ENCODE measurements at regions not wholly inside any gene's neighbourhood (a gene's known extent, or its start where the extent isn't known, plus 50 kb on each side); places are given as distances from the start of the nearest gene placed in this dataset.

DNA sequence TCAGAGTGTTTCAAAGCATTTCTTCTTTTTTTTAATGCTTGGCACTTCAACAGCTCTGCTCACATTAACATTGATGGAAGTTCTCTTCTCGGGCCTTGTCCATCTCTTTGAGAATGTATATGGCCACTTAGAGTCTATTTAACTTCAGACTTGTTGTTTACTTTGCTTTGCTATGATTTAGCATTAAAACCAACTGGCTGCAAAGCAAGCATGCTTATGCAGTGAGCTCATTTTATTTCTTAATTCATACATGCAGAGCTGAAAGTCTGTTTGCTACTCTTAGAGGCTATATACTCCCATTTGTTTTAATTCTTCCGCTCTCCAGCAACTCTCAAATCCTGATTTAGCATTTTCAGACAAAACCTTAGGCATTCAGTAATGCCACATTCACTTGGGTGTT, 107.6 kb upstream of the PACRGL start:
- H3K27me3 ChIP-seq (ENCODE audit: insufficient read depth, low read length), result no peaks in the 10 kb centered on the region
- no peak overlapping the region for H3K4me3 ChIP-seq (ENCODE audit: low read depth, low read length, poor library complexity, severe bottlenecking)
- no peak overlapping the region for H3K9ac ChIP-seq (ENCODE audit: low read length)
- H2AFZ ChIP-seq (ENCODE audit: low read length), result no peak overlapping the region
- TF ChIP-seq CTCF (IDR thresholded peaks at IDR 0.05; ENCODE audit: low read length), result no peak
- no peak for TF ChIP-seq EZH2 (IDR thresholded peaks at IDR 0.05; ENCODE audit: borderline replicate concordance, low read length)
- H3K4me1 ChIP-seq (ENCODE audit: insufficient read depth, low read length, severe bottlenecking), result no peaks in the 10 kb centered on the region
- no peaks in the 10 kb centered on the region for H3K9me3 ChIP-seq (ENCODE audit: low read length)
- H3K9me2 ChIP-seq (ENCODE audit: low read depth, low read length), result no peaks in the 10 kb centered on the region
- no peaks in the 10 kb centered on the region for H3K79me2 ChIP-seq (ENCODE audit: insufficient read depth, low read length)
- H3K36me3 ChIP-seq (ENCODE audit: insufficient read depth, low read length), result no peaks in the 10 kb centered on the region
- no peaks in the 10 kb centered on the region for H4K20me1 ChIP-seq (ENCODE audit: insufficient read depth, low read length)
- no peak overlapping the region for H3K4me2 ChIP-seq (ENCODE audit: low read length)
- no peak overlapping the region for H3K27ac ChIP-seq (ENCODE audit: low read depth, low read length, poor library complexity, severe bottlenecking)
- no peaks in the 10 kb centered on the region for H3F3A ChIP-seq (ENCODE audit: insufficient read depth, low read length)

DNA sequence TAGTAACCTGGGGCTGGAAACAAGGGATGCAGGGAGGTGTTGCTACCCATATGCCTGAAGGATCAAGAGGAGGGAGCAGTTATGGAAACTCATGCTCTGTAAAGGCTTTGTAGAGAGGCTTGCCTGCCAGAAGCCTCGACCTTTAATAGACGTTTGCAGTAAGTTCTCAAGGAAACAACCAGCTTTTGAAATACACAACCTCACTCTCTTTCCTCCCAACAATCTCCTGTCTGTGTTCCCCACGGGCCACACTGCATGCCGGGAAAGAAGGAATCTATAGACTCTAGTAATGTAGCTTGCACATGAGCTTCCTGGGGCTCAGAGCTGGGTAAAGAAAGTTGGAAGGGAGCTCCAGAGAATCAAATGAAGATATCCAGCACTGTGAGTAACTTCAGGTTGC, 101.6 kb upstream of the PACRGL start:
- Histone ChIP-seq H2AFZ (ENCODE audit: low read length) (no peak overlapping the region), H3K27me3 (ENCODE audit: insufficient read depth, low read length) (no peaks in the 10 kb centered on the region), H3K4me3 (ENCODE audit: low read depth, low read length, poor library complexity, severe bottlenecking) (no peak overlapping the region), H3F3A (ENCODE audit: insufficient read depth, low read length) (no peaks in the 10 kb centered on the region), H3K9me2 (ENCODE audit: low read depth, low read length) (no peaks in the 10 kb centered on the region), H3K4me1 (ENCODE audit: insufficient read depth, low read length, severe bottlenecking) (no peaks in the 10 kb centered on the region), H3K4me2 (ENCODE audit: low read length) (no peak overlapping the region), H3K36me3 (ENCODE audit: insufficient read depth, low read length) (no peaks in the 10 kb centered on the region), H3K9ac (ENCODE audit: low read length) (no peak overlapping the region), H4K20me1 (ENCODE audit: insufficient read depth, low read length) (no peaks in the 10 kb centered on the region), H3K9me3 (ENCODE audit: low read length) (no peaks in the 10 kb centered on the region), H3K79me2 (ENCODE audit: insufficient read depth, low read length) (no peaks in the 10 kb centered on the region), H3K27ac (ENCODE audit: low read depth, low read length, poor library complexity, severe bottlenecking) (no peak overlapping the region)
- TF ChIP-seq EZH2 (IDR thresholded peaks at IDR 0.05; ENCODE audit: borderline replicate concordance, low read length) (no peak), CTCF (IDR thresholded peaks at IDR 0.05; ENCODE audit: low read length) (no peak)

DNA sequence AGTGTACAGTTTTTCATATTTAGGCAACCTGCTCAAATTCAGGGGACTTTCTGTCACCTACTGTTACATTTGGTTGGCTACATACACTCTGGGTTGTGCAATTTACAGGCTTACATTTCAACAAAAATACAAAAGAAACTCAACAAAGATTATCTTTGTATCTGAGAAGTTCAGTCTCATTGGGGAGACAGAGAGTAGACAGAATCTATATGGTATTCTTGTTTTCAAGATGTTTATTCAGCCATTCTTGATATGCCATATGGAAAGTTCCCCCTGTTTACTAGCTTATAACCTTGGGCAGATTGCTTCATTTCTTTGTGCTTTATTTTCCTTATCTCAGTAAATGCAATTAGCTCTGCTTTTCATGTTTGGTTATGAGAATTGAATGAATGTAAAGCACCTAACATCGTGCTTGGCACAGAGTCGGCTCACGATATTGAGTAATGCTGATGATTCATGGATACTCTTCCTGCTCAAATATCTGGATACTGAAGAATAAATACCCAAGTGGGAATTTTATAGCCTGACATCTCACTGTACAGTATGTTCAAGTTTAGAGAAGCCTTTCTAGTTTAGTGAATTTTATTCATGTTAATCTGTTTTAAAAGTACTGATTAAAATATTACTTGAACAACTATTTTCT, 96.5 kb upstream of the PACRGL start:
- Histone ChIP-seq H3K4me2 (ENCODE audit: low read length) (no peak overlapping the region), H3K79me2 (ENCODE audit: insufficient read depth, low read length) (no peaks in the 10 kb centered on the region), H2AFZ (ENCODE audit: low read length) (no peak overlapping the region), H3K9me3 (ENCODE audit: low read length) (no peaks in the 10 kb centered on the region), H3K9me2 (ENCODE audit: low read depth, low read length) (no peaks in the 10 kb centered on the region), H3K36me3 (ENCODE audit: insufficient read depth, low read length) (no peaks in the 10 kb centered on the region), H4K20me1 (ENCODE audit: insufficient read depth, low read length) (no peaks in the 10 kb centered on the region), H3F3A (ENCODE audit: insufficient read depth, low read length) (no peaks in the 10 kb centered on the region), H3K4me1 (ENCODE audit: insufficient read depth, low read length, severe bottlenecking) (no peaks in the 10 kb centered on the region), H3K27me3 (ENCODE audit: insufficient read depth, low read length) (no peaks in the 10 kb centered on the region), H3K4me3 (ENCODE audit: low read depth, low read length, poor library complexity, severe bottlenecking) (no peak overlapping the region), H3K9ac (ENCODE audit: low read length) (no peak overlapping the region), H3K27ac (ENCODE audit: low read depth, low read length, poor library complexity, severe bottlenecking) (no peak overlapping the region)
- TF ChIP-seq EZH2 (IDR thresholded peaks at IDR 0.05; ENCODE audit: borderline replicate concordance, low read length) (no peak), CTCF (IDR thresholded peaks at IDR 0.05; ENCODE audit: low read length) (no peak)

All from OCI-LY1 (cell line).